HG02610 (cell line): ENCODE measurements at regions not wholly inside any gene's neighbourhood (a gene's known extent, or its start where the extent isn't known, plus 50 kb on each side); places are given as distances from the start of the nearest gene placed in this dataset.
A peak's percentile ranks its signal among the peaks of the same experiment; 100 is the strongest.

Experiments
- ATAC-seq: cut with Tn5 transposase; IDR thresholded peaks from one replicate; pipeline ENCODE4 v1.9.1; 2021; ENCODE audit warnings: mild to moderate bottlenecking, moderate library complexity; ENCODE audit not compliant: unreplicated experiment

GRCh38 chr11:11045156-11045930 is 187.5 kb upstream of the ZBED5 start:
- ATAC-seq, result no peak

GRCh38 chr11:11044137-11044855 is 186.4 kb upstream of the ZBED5 start:
- no peak for ATAC-seq

GRCh38 chr11:11043721-11044120 is 185.9 kb upstream of the ZBED5 start:
- no peak for ATAC-seq

- ATAC-seq, result no peak
Measured at GRCh38 chr11:11039208-11039965, 181.5 kb upstream of the ZBED5 start.

- no peak for ATAC-seq
Measured at GRCh38 chr11:11038782-11039181, 180.9 kb upstream of the ZBED5 start.

GRCh38 chr11:11038352-11038751 is 180.5 kb upstream of the ZBED5 start:
- ATAC-seq, result no peak

- no peak for ATAC-seq
Measured at GRCh38 chr11:11036848-11037732, 179.2 kb upstream of the ZBED5 start.

GRCh38 chr11:11036185-11036847 is 178.5 kb upstream of the ZBED5 start:
- no peak for ATAC-seq

- ATAC-seq, result no peak
Measured at GRCh38 chr11:11035331-11035730, 177.5 kb upstream of the ZBED5 start.

GRCh38 chr11:11034476-11034875 is 176.6 kb upstream of the ZBED5 start:
- ATAC-seq, result no peak

GRCh38 chr11:11032066-11032465 is 174.2 kb upstream of the ZBED5 start:
- no peak for ATAC-seq

GRCh38 chr11:11029027-11029426 is 171.2 kb upstream of the ZBED5 start:
- no peak for ATAC-seq

- ATAC-seq, result peak; percentile 54
Measured at GRCh38 chr11:11028017-11028692, 170.3 kb upstream of the ZBED5 start.

GRCh38 chr11:11027288-11027687 is 169.4 kb upstream of the ZBED5 start:
- no peak for ATAC-seq

GRCh38 chr11:11025087-11025486 is 167.2 kb upstream of the ZBED5 start:
- no peak for ATAC-seq

GRCh38 chr11:11022125-11022730 is 164.4 kb upstream of the ZBED5 start:
- no peak for ATAC-seq

- ATAC-seq, result no peak
Measured at GRCh38 chr11:11021563-11021962, 163.7 kb upstream of the ZBED5 start.

- ATAC-seq, result no peak
Measured at GRCh38 chr11:11020747-11021149, 162.9 kb upstream of the ZBED5 start.

GRCh38 chr11:11020219-11020726 is 162.4 kb upstream of the ZBED5 start:
- no peak for ATAC-seq
